HG02763 (cell line): ENCODE measurements at regions not wholly inside any gene's neighbourhood (a gene's known extent, or its start where the extent isn't known, plus 50 kb on each side); places are given as distances from the start of the nearest gene placed in this dataset.

Experiments
- ATAC-seq: cut with Tn5 transposase; IDR thresholded peaks from one replicate; pipeline ENCODE4 v1.9.1; 2021; ENCODE audit warnings: mild to moderate bottlenecking, moderate library complexity; ENCODE audit not compliant: unreplicated experiment

- ATAC-seq = no peak
Measured at GRCh38 chr15:95968856-95969255, 361.6 kb upstream of the NR2F2 start.

- ATAC-seq = no peak
Measured at GRCh38 chr15:95970326-95970725, 360.2 kb upstream of the NR2F2 start.

GRCh38 chr15:95972041-95972553 is 358.4 kb upstream of the NR2F2 start:
- ATAC-seq = no peak

GRCh38 chr15:95972812-95973211 is 357.7 kb upstream of the NR2F2 start:
- ATAC-seq = no peak

GRCh38 chr15:95973566-95974256 is 356.8 kb upstream of the NR2F2 start:
- peak; percentile 66 for ATAC-seq

- peak; percentile 53 for ATAC-seq
Measured at GRCh38 chr15:95975212-95975611, 355.3 kb upstream of the NR2F2 start.

- no peak for ATAC-seq
Measured at GRCh38 chr15:95979286-95979685, 351.2 kb upstream of the NR2F2 start.

GRCh38 chr15:95981209-95981608 is 349.3 kb upstream of the NR2F2 start:
- ATAC-seq = no peak

- ATAC-seq = no peak
Measured at GRCh38 chr15:95987299-95987698, 343.2 kb upstream of the NR2F2 start.

- ATAC-seq = no peak
Measured at GRCh38 chr15:95987886-95988573, 342.5 kb upstream of the NR2F2 start.

GRCh38 chr15:95988574-95988887 is 342.0 kb upstream of the NR2F2 start:
- no peak for ATAC-seq

GRCh38 chr15:95989392-95989791 is 341.1 kb upstream of the NR2F2 start:
- ATAC-seq = no peak

- no peak for ATAC-seq
Measured at GRCh38 chr15:95990833-95991232, 339.7 kb upstream of the NR2F2 start.

GRCh38 chr15:95994418-95994817 is 336.1 kb upstream of the NR2F2 start:
- ATAC-seq = no peak

- ATAC-seq = no peak
Measured at GRCh38 chr15:95995375-95996168, 334.9 kb upstream of the NR2F2 start.

GRCh38 chr15:95996494-95996893 is 334.0 kb upstream of the NR2F2 start:
- ATAC-seq = no peak

- no peak for ATAC-seq
Measured at GRCh38 chr15:95998935-95999334, 331.6 kb upstream of the NR2F2 start.

GRCh38 chr15:96002890-96003859 is 327.3 kb upstream of the NR2F2 start:
- no peak for ATAC-seq

- ATAC-seq = no peak
Measured at GRCh38 chr15:96005906-96006305, 324.6 kb upstream of the NR2F2 start.

- ATAC-seq = no peak
Measured at GRCh38 chr15:96011136-96011535, 319.4 kb upstream of the NR2F2 start.

- no peak for ATAC-seq
Measured at GRCh38 chr15:96014939-96015338, 315.6 kb upstream of the NR2F2 start.
